ENCODE measurements at regions not wholly inside any gene's neighbourhood (a gene's known extent, or its start where the extent isn't known, plus 50 kb on each side); places are given as distances from the start of the nearest gene placed in this dataset.

- DNase-seq (ENCODE audit: extremely low read depth, insufficient read length): no peak
- Histone ChIP-seq H3K36me3 (ENCODE audit: control insufficient read depth, insufficient read depth, low read length) (no peaks in the 10 kb centered on the region), H3K27me3 (replicated peaks; ENCODE audit: control insufficient read depth, insufficient read depth, low read length) (no peaks in the 10 kb centered on the region), H3K4me3 (replicated peaks; ENCODE audit: low read depth, low read length) (no peak overlapping the region)
- no peak for TF ChIP-seq CTCF (IDR thresholded peaks at IDR 0.05; ENCODE audit: insufficient read depth, low read length, poor library complexity, severe bottlenecking)
Measured at GRCh38 chr4:178457286-178457685, 1015.0 kb upstream of the AGA start.

GRCh38 chr4:178462710-178463109 lies 1020.5 kb upstream of the AGA start:
- H3K36me3 ChIP-seq (ENCODE audit: control insufficient read depth, insufficient read depth, low read length): no peaks in the 10 kb centered on the region
- no peak for TF ChIP-seq CTCF (IDR thresholded peaks at IDR 0.05; ENCODE audit: insufficient read depth, low read length, poor library complexity, severe bottlenecking)
- H3K4me3 ChIP-seq (replicated peaks; ENCODE audit: low read depth, low read length): no peak overlapping the region
- no peak for DNase-seq (ENCODE audit: extremely low read depth, insufficient read length)
- H3K27me3 ChIP-seq (replicated peaks; ENCODE audit: control insufficient read depth, insufficient read depth, low read length): no peaks in the 10 kb centered on the region

- Histone ChIP-seq H3K36me3 (ENCODE audit: control insufficient read depth, insufficient read depth, low read length) (no peaks in the 10 kb centered on the region), H3K4me3 (replicated peaks; ENCODE audit: low read depth, low read length) (no peak overlapping the region), H3K27me3 (replicated peaks; ENCODE audit: control insufficient read depth, insufficient read depth, low read length) (no peaks in the 10 kb centered on the region)
- no peak for TF ChIP-seq CTCF (IDR thresholded peaks at IDR 0.05; ENCODE audit: insufficient read depth, low read length, poor library complexity, severe bottlenecking)
- DNase-seq (ENCODE audit: extremely low read depth, insufficient read length): no peak
Measured at GRCh38 chr4:178463747-178464146, 1021.5 kb upstream of the AGA start.

- no peak overlapping the region for H3K4me3 ChIP-seq (replicated peaks; ENCODE audit: low read depth, low read length)
- DNase-seq (ENCODE audit: extremely low read depth, insufficient read length): no peak
- no peaks in the 10 kb centered on the region for H3K27me3 ChIP-seq (replicated peaks; ENCODE audit: control insufficient read depth, insufficient read depth, low read length)
- H3K36me3 ChIP-seq (ENCODE audit: control insufficient read depth, insufficient read depth, low read length): no peaks in the 10 kb centered on the region
- TF ChIP-seq CTCF (IDR thresholded peaks at IDR 0.05; ENCODE audit: insufficient read depth, low read length, poor library complexity, severe bottlenecking): no peak
Measured at GRCh38 chr4:178470996-178471784, 1029.0 kb upstream of the AGA start.

- TF ChIP-seq CTCF (IDR thresholded peaks at IDR 0.05; ENCODE audit: insufficient read depth, low read length, poor library complexity, severe bottlenecking): no peak
- DNase-seq (ENCODE audit: extremely low read depth, insufficient read length): no peak
- Histone ChIP-seq H3K4me3 (replicated peaks; ENCODE audit: low read depth, low read length) (no peak overlapping the region), H3K36me3 (ENCODE audit: control insufficient read depth, insufficient read depth, low read length) (no peaks in the 10 kb centered on the region), H3K27me3 (replicated peaks; ENCODE audit: control insufficient read depth, insufficient read depth, low read length) (no peaks in the 10 kb centered on the region)
Measured at GRCh38 chr4:178471994-178472393, 1029.8 kb upstream of the AGA start.
